OCI-LY7 (cell line): ENCODE measurements at regions not wholly inside any gene's neighbourhood (a gene's known extent, or its start where the extent isn't known, plus 50 kb on each side); places are given as distances from the start of the nearest gene placed in this dataset.

Experiments used
- BruUV-seq: library from RNA; stranded (reverse); fragments of 400-500 nt; replicated peaks from 2 replicates; lab custom pipeline; 2021; lab: Mats Ljungman, UMichigan
- CTCF ChIA-PET: fragments of 300-600 bp; sonication (Branson Sonifier 250); formaldehyde crosslinking; loops from one replicate; lab custom pipeline; 2022; ENCODE audit warnings: antibody characterized with exemption; ENCODE audit not compliant: unreplicated experiment; lab: Charles Lee
- POLR2A ChIA-PET: fragments of 300-600 bp; sonication (Branson Sonifier 250); formaldehyde crosslinking; loops from one replicate; lab custom pipeline; 2022; ENCODE audit warnings: antibody characterized with exemption; lab: Charles Lee
- DNase-seq: peaks from one replicate; pipeline ENCODE4 v3.0.0-alpha.2; 2015; ENCODE audit warnings: low spot score
- H2AFZ ChIP-seq: fragments of 200-600 bp; sonication (generic), shearing (Covaris generic); 2 replicates; pipeline ENCODE4 v1.6.1; 2014; ENCODE audit warnings: mild to moderate bottlenecking, antibody characterized with exemption, low read length, moderate library complexity
- H3K27ac ChIP-seq: fragments of 200-600 bp; sonication (generic); 2 replicates; pipeline ENCODE4 v1.5.1; 2014; ENCODE audit warnings: mixed run types, low read depth, mild to moderate bottlenecking, moderate library complexity, low read length, inconsistent platforms; ENCODE audit not compliant: poor library complexity, severe bottlenecking
- H3K36me3 ChIP-seq: fragments of 200-600 bp; sonication (generic); 2 replicates; pipeline ENCODE4 v1.6.1; 2014; ENCODE audit warnings: mild to moderate bottlenecking, antibody characterized with exemption, low read length, moderate library complexity, mixed read lengths; ENCODE audit not compliant: insufficient read depth
- H3K4me1 ChIP-seq: fragments of 200-600 bp; sonication (generic); 2 replicates; pipeline ENCODE4 v1.5.1; 2014; ENCODE audit warnings: mild to moderate bottlenecking, low read length; ENCODE audit not compliant: insufficient read depth, poor library complexity, severe bottlenecking
- H3K4me2 ChIP-seq: fragments of 200-600 bp; sonication (generic); 2 replicates; pipeline ENCODE4 v1.6.1; 2014; ENCODE audit warnings: mild to moderate bottlenecking, low read length
- H3K4me3 ChIP-seq: fragments of 200-600 bp; sonication (generic); 2 replicates; pipeline ENCODE4 v1.5.1; 2014; ENCODE audit warnings: mild to moderate bottlenecking, low read depth, low read length; ENCODE audit not compliant: poor library complexity, severe bottlenecking
- H3K79me2 ChIP-seq: fragments of 200-600 bp; sonication (generic); 2 replicates; pipeline ENCODE4 v1.6.1; 2016; ENCODE audit warnings: low read depth, mild to moderate bottlenecking, low read length, moderate library complexity, mixed read lengths; ENCODE audit not compliant: insufficient read depth
- H3K9me2 ChIP-seq: fragments of 200-600 bp; sonication (generic); 2 replicates; pipeline ENCODE4 v1.6.1; 2016; ENCODE audit warnings: mild to moderate bottlenecking, low read length, mixed read lengths; ENCODE audit not compliant: insufficient read depth
- H3K9me3 ChIP-seq: fragments of 200-600 bp; sonication (generic); 2 replicates; pipeline ENCODE4 v1.6.1; 2014; ENCODE audit warnings: mild to moderate bottlenecking, mixed run types, low read length, mixed read lengths
- H4K20me1 ChIP-seq: fragments of 200-600 bp; sonication (generic); 2 replicates; pipeline ENCODE4 v1.6.1; 2014; ENCODE audit warnings: mild to moderate bottlenecking, antibody characterized with exemption, low read length, moderate library complexity, mixed read lengths; ENCODE audit not compliant: insufficient read depth
- EZH2phosphoT487 ChIP-seq: fragments of 200-600 bp; sonication (generic); IDR thresholded peaks from 2 replicates; pipeline ENCODE4 v1.6.1; 2018; ENCODE audit warnings: low read depth, borderline replicate concordance, mild to moderate bottlenecking, mixed run types, antibody characterized with exemption, low read length, moderate library complexity, mixed read lengths
- intact Hi-C: fragments of 100-400 bp; cut with micrococcal nuclease; formaldehyde crosslinking; loops from one replicate; pipeline ENCODE4 v1.10.0; 2022; ENCODE audit not compliant: unreplicated experiment
- TF ChIP-seq, protein P1 (sequence below): fragments of 200-600 bp; sonication (generic); conservative IDR thresholded peaks from 2 replicates; pipeline ENCODE4 v1.5.1; 2014; ENCODE audit warnings: mild to moderate bottlenecking, antibody characterized with exemption, low read length, moderate library complexity, mixed read lengths

DNA sequence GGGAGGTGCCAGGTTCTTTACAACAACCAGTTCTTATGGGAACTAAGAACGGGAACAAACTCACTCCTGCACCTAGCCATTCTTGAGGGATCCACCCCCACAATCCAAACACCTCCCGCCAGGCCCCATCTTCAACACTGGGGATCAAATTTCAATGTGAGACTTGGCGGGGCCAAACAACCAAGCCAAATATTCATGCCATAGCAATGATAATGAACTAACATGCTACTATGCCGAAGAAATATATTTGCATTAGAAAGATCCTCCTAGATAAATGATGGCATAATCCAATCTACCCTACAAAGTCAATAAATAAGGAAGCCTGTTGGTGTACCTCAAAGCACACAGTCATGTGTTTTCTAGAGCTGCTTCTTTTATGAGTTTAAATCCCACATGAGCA lies 57.6 kb downstream of the CCDC71L start:
- no peak for DNase-seq

DNA sequence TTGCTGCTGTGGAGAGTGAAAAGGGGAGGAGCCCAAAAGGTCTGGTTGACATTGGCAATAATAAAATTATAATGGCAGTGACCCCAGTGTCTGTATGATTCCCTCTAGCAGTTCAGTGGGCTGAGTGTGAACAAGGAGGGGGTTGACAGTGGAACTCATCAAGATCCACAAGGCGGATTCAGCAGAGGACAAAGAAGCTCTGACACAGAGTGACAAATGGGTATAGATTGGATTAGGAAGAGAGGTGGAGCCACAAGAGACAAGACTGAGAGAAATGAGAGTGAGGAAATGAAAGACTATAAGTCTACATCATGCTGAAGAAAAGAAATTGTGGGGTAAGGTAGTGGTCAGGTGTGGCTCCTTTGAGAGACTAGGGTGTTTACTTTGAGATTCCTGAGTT lies 58.9 kb downstream of the CCDC71L start:
- BruUV-seq: no TSS peak
- DNase-seq: no peak
- Histone ChIP-seq H3K79me2 (no peaks in the 10 kb centered on the region), H4K20me1 (no peaks in the 10 kb centered on the region), H3K27ac (no peak overlapping the region), H2AFZ (no peak overlapping the region), H3K4me1 (peaks cover 3% of the 10 kb centered on the region), H3K4me3 (no peak overlapping the region), H3K9me3 (no peaks in the 10 kb centered on the region), H3K36me3 (no peaks in the 10 kb centered on the region), H3K9me2 (no peaks in the 10 kb centered on the region), H3K4me2 (no peak overlapping the region)
- TF ChIP-seq EZH2phosphoT487: no peak
- TF ChIP-seq, protein P1, sequence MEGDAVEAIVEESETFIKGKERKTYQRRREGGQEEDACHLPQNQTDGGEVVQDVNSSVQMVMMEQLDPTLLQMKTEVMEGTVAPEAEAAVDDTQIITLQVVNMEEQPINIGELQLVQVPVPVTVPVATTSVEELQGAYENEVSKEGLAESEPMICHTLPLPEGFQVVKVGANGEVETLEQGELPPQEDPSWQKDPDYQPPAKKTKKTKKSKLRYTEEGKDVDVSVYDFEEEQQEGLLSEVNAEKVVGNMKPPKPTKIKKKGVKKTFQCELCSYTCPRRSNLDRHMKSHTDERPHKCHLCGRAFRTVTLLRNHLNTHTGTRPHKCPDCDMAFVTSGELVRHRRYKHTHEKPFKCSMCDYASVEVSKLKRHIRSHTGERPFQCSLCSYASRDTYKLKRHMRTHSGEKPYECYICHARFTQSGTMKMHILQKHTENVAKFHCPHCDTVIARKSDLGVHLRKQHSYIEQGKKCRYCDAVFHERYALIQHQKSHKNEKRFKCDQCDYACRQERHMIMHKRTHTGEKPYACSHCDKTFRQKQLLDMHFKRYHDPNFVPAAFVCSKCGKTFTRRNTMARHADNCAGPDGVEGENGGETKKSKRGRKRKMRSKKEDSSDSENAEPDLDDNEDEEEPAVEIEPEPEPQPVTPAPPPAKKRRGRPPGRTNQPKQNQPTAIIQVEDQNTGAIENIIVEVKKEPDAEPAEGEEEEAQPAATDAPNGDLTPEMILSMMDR: no peak
- intact Hi-C loops: no loop called here
- ChIA-PET CTCF (no interaction called here), POLR2A (no interaction called here)

More for the DNA sequence above, 57.6 kb downstream of the CCDC71L start:
- intact Hi-C loops: no loop called here
- Histone ChIP-seq H3K4me1 (peaks cover 3% of the 10 kb centered on the region), H4K20me1 (no peaks in the 10 kb centered on the region), H2AFZ (no peak overlapping the region), H3K27ac (no peak overlapping the region), H3K9me3 (no peaks in the 10 kb centered on the region), H3K9me2 (no peaks in the 10 kb centered on the region), H3K36me3 (no peaks in the 10 kb centered on the region), H3K79me2 (no peaks in the 10 kb centered on the region), H3K4me2 (no peak overlapping the region), H3K4me3 (no peak overlapping the region)
- POLR2A ChIA-PET: no interaction called here
- CTCF ChIA-PET: no interaction called here
- BruUV-seq: no TSS peak
- no peak for TF ChIP-seq EZH2phosphoT487
- TF ChIP-seq, protein P1: no peak

DNA sequence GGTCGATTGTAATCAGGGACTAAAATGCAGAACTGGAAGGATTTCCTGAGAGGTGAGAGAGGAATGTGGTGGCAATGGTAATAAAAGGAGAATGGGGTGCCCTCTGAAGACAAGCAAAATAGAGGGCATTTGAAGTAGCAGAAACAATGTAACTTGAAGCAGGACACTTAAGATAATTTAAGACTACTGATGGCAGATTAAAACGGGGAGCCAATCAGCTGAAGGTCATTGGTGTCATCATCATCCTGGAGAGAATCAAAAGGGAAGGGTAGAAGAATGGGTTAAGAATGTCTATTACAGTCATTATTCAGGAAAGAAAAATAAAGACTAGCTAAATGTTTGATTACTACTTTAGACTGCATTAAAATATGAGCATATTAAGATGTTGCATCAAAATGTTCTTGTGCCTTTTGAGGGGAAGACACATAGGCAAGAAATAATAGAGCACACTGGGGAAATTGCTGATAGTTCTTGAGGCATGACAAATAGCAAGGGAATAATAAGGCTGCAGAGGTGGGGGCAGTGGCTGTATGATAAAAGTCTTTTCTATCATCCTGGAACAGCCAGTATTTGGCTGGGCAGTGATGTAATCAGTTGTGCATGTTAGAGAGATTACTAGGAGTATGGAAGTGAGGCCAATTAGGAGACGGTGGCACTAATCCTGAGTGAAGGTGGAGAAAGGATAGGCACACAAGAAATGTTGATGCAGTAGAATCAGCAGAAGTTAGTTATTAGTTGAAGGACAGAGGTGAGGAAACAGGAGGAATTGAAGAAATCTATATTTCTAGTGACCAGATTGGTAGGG lies 60.2 kb downstream of the CCDC71L start:
- Histone ChIP-seq H3K4me1 (peaks cover 3% of the 10 kb centered on the region), H3K79me2 (no peaks in the 10 kb centered on the region), H3K27ac (no peak overlapping the region), H3K36me3 (no peaks in the 10 kb centered on the region), H3K4me2 (no peak overlapping the region), H2AFZ (no peak overlapping the region), H3K9me3 (no peaks in the 10 kb centered on the region), H3K4me3 (no peak overlapping the region), H3K9me2 (no peaks in the 10 kb centered on the region), H4K20me1 (no peaks in the 10 kb centered on the region)
- intact Hi-C loops: no loop called here
- ChIA-PET CTCF (no interaction called here), POLR2A (no interaction called here)
- TF ChIP-seq EZH2phosphoT487: no peak
- TF ChIP-seq, protein P1: no peak
- DNase-seq: no peak
- BruUV-seq: no TSS peak
